Ishikawa (cell line): ENCODE measurements at regions not wholly inside any gene's neighbourhood (a gene's known extent, or its start where the extent isn't known, plus 50 kb on each side); places are given as distances from the start of the nearest gene placed in this dataset.

Experiments
- CEBPB ChIP-seq: IDR thresholded peaks from 2 replicates; pipeline ENCODE4 v1.6.1; 2012
- CREB1 ChIP-seq: IDR thresholded peaks from 2 replicates; pipeline ENCODE4 v1.6.1; 2012; ENCODE audit warnings: low read depth
- EGR1 ChIP-seq: IDR thresholded peaks from 2 replicates; pipeline ENCODE4 v1.6.1; 2012
- EP300 ChIP-seq: IDR thresholded peaks from 2 replicates; pipeline ENCODE4 v1.6.1; 2012; ENCODE audit warnings: borderline replicate concordance
- FOXM1 ChIP-seq: IDR thresholded peaks from 2 replicates; pipeline ENCODE4 v1.6.1; 2012; ENCODE audit warnings: low read depth, borderline replicate concordance
- NFIC ChIP-seq: IDR thresholded peaks from 2 replicates; pipeline ENCODE4 v1.6.1; 2012
- RAD21 ChIP-seq: IDR thresholded peaks from 2 replicates; pipeline ENCODE4 v1.6.1; 2012; ENCODE audit warnings: low read depth
- TAF1 ChIP-seq: IDR thresholded peaks from 2 replicates; pipeline ENCODE4 v1.6.1; 2012; ENCODE audit warnings: low read depth, mild to moderate bottlenecking
- TCF12 ChIP-seq: IDR thresholded peaks from 2 replicates; pipeline ENCODE4 v1.6.1; 2012; ENCODE audit warnings: low read depth
- TEAD4 ChIP-seq: IDR thresholded peaks from 2 replicates; pipeline ENCODE4 v1.6.1; 2012
- YY1 ChIP-seq: IDR thresholded peaks from 2 replicates; pipeline ENCODE4 v1.6.1; 2012; ENCODE audit warnings: low read depth
- ZBTB7A ChIP-seq: IDR thresholded peaks from 2 replicates; pipeline ENCODE4 v1.6.1; 2012; ENCODE audit warnings: low read depth
- TF ChIP-seq, protein P1 (sequence below): IDR thresholded peaks from 2 replicates; pipeline ENCODE4 v1.6.1; 2012
- TF ChIP-seq, protein P2 (sequence below): IDR thresholded peaks from 2 replicates; pipeline ENCODE4 v1.6.1; 2012
- TF ChIP-seq, protein P3 (sequence below): IDR thresholded peaks from 2 replicates; pipeline ENCODE4 v1.6.1; 2012; ENCODE audit warnings: low read depth, mild to moderate bottlenecking

DNA sequence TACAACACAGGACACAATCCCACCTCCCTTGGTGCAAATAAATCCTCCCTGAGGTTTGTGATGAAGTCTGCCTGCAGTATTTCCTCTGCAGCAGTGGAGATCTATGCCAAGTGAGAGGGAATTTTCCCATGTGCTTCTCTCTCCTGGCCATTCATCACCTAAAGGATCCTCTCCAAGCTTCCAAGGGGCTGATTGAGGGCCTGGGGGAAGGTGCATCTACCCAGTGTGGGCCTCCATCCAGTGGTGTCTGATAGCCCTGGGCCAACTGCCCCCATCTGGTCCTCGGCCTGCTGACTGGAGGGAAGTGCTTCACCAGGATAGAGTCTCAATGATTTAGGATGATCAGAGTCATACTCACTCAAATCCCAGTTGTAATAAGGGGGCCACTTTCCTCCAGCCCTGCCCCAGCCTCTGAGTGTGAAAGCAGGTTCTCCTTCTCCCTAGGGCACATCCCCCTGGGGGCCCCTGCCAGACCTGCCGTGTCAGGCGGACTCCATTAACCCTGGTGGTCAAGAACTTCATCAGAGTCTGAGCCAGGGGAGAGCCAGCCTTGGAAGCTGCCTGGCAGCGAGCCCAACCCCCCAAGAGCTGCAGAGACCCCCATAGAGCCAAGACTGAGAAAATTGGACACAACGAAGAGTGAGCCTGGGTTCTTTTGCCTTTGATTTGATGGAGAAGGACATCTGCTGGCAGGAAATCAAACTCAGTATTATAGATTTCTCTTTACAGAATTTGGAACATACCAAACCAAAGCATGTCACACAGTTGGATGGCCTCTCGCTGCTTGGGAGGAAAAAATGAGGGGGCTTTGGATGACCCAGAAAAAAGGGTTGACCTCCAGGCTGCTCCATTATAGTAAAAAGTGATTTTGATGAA is 509.6 kb downstream of the CMPK2 start:
- TF ChIP-seq RAD21 = no peak

DNA sequence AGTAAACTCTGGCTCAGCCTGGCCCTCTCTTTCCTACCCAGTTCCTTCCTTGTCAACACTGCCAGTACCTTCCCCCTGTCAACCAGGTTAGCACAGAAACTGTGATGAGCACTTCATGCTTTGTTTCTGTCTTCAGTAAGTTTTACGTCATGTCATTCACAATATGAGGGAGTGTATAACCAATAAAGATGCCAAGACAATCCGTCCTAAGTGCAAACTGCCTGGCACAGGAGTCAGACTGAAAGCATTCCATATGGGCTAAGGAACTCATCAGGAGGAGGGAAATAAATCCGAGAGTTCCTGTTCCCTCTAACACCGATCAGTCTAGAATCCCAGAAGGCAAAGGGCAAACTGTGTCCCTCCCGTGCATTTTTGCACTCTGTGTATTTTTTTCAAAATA is 507.2 kb downstream of the CMPK2 start:
- TF ChIP-seq EGR1 (no peak), EP300 (no peak), YY1 (no peak), FOXM1 (no peak), TAF1 (no peak), ZBTB7A (no peak), CEBPB (no peak), NFIC (no peak), CREB1 (no peak), RAD21 (no peak), TEAD4 (no peak), TCF12 (no peak)
- TF ChIP-seq, protein P1, sequence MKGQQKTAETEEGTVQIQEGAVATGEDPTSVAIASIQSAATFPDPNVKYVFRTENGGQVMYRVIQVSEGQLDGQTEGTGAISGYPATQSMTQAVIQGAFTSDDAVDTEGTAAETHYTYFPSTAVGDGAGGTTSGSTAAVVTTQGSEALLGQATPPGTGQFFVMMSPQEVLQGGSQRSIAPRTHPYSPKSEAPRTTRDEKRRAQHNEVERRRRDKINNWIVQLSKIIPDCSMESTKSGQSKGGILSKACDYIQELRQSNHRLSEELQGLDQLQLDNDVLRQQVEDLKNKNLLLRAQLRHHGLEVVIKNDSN = no peak
- TF ChIP-seq, protein P2, sequence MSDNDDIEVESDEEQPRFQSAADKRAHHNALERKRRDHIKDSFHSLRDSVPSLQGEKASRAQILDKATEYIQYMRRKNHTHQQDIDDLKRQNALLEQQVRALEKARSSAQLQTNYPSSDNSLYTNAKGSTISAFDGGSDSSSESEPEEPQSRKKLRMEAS = no peak
- TF ChIP-seq, protein P3, sequence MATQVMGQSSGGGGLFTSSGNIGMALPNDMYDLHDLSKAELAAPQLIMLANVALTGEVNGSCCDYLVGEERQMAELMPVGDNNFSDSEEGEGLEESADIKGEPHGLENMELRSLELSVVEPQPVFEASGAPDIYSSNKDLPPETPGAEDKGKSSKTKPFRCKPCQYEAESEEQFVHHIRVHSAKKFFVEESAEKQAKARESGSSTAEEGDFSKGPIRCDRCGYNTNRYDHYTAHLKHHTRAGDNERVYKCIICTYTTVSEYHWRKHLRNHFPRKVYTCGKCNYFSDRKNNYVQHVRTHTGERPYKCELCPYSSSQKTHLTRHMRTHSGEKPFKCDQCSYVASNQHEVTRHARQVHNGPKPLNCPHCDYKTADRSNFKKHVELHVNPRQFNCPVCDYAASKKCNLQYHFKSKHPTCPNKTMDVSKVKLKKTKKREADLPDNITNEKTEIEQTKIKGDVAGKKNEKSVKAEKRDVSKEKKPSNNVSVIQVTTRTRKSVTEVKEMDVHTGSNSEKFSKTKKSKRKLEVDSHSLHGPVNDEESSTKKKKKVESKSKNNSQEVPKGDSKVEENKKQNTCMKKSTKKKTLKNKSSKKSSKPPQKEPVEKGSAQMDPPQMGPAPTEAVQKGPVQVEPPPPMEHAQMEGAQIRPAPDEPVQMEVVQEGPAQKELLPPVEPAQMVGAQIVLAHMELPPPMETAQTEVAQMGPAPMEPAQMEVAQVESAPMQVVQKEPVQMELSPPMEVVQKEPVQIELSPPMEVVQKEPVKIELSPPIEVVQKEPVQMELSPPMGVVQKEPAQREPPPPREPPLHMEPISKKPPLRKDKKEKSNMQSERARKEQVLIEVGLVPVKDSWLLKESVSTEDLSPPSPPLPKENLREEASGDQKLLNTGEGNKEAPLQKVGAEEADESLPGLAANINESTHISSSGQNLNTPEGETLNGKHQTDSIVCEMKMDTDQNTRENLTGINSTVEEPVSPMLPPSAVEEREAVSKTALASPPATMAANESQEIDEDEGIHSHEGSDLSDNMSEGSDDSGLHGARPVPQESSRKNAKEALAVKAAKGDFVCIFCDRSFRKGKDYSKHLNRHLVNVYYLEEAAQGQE = no peak

DNA sequence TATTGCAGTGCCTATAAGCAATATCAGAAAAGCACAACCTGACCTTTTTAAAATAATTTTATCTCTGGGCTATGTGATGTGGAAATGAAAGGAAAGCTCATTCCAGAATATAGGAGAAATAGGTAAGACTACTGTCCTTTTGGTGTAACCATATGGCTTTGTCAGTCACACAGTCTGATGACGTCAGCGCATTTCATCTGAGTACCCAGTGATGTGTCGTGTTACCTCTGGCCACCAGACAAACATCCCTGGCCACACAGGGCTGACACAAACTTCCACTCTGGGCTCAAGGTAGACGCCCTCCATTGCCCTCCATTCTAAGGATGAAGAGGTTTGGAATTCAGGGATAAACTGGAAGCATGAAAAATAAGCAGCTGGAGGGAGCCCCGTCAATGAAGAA is 506.7 kb downstream of the CMPK2 start:
- no peak for TF ChIP-seq CEBPB
- TF ChIP-seq, protein P1 = no peak
- TF ChIP-seq EP300 = no peak
- TF ChIP-seq, protein P3 = no peak
- no peak for TF ChIP-seq CREB1
- TF ChIP-seq ZBTB7A = no peak
- no peak for TF ChIP-seq FOXM1
- TF ChIP-seq NFIC = no peak
- no peak for TF ChIP-seq TCF12
- TF ChIP-seq EGR1 = no peak
- no peak for TF ChIP-seq TAF1
- no peak for TF ChIP-seq TEAD4
- TF ChIP-seq, protein P2 = no peak
- TF ChIP-seq YY1 = no peak
- no peak for TF ChIP-seq RAD21

DNA sequence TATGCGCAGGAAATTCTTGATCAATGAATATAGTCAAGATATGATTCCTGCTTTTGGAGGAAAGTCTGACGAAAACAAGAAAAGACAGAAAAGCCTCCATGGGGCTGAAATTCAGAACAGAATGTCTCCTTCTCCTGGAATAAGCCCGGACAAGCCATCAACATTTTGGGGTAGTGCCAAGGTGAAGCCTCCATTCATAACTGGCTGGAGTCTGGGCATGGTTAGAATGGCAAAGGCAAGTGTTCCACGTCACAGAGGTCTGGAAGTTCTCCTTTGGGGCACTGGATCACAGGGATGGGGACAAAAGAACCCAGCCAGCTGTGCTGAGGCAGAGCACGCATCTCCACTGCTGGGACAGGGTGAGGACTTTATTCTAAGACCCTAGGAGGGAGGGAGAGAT is 505.7 kb downstream of the CMPK2 start:
- TF ChIP-seq ZBTB7A (no peak), TAF1 (no peak), TCF12 (no peak), TEAD4 (no peak)
- TF ChIP-seq, protein P1 = no peak
- TF ChIP-seq, protein P3 = no peak
